Uterus (tissue), 3 donors: ENCODE measurements at regions not wholly inside any gene's neighbourhood (a gene's known extent, or its start where the extent isn't known, plus 50 kb on each side); places are given as distances from the start of the nearest gene placed in this dataset.

Experiments
- DNase-seq, 2 donors: peaks; one replicate each; pipeline ENCODE4 v3.0.0-alpha.2; 2019 to 2020
- H3K27ac ChIP-seq, 2 donors: fragments of 200-600 bp; sonication (generic); 1 replicate in 1 of 2; 2 replicates in 1 of 2; pipeline ENCODE4 v1.5.1; 2016 to 2018
- H3K27me3 ChIP-seq, 2 donors: fragments of 200-600 bp; sonication (generic); one replicate each; pipeline ENCODE4 v1.5.1; 2018 to 2019; ENCODE audit warnings: control low read depth in 1 of 2
- H3K36me3 ChIP-seq, 2 donors: fragments of 200-600 bp; sonication (generic); one replicate each; pipeline ENCODE4 v1.5.1; 2019; ENCODE audit warnings: control low read depth in 1 of 2
- H3K4me1 ChIP-seq, 2 donors: fragments of 200-600 bp; sonication (generic); one replicate each; pipeline ENCODE4 v1.5.1; 2018 to 2019; ENCODE audit warnings: control low read depth in 1 of 2
- H3K4me3 ChIP-seq, 2 donors: fragments of 200-600 bp; sonication (generic); 1 replicate in 1 of 2; 2 replicates in 1 of 2; pipeline ENCODE4 v1.5.1; 2018 to 2019; ENCODE audit warnings: mild to moderate bottlenecking in 1 of 2
- H3K9me3 ChIP-seq, 2 donors: fragments of 200-600 bp; sonication (generic); one replicate each; pipeline ENCODE4 v1.5.1; 2019; ENCODE audit warnings: control low read depth in 1 of 2
- CTCF ChIP-seq, 4 experiments: fragments of 200-600 bp in 2 of 4; fragments of 450-650 bp in 2 of 4; sonication (generic) in 2 of 4; IDR thresholded peaks; one replicate each; pipeline ENCODE4 v1.5.1; 2016 to 2019; ENCODE audit warnings: antibody characterized with exemption in 4 of 4, mild to moderate bottlenecking in 2 of 4, moderate library complexity in 1 of 4
- POLR2A ChIP-seq, 2 donors: fragments of 450-650 bp; IDR thresholded peaks; one replicate each; pipeline ENCODE4 v1.6.1; 2016; ENCODE audit warnings: antibody characterized with exemption in 2 of 2, mild to moderate bottlenecking in 1 of 2, moderate library complexity in 1 of 2
- intact Hi-C: fragments of 100-400 bp; cut with DNase I; formaldehyde crosslinking; loops from one replicate; pipeline ENCODE4 v1.15.1; 2023; ENCODE audit warnings: low total_unique reads
- donor health status: DM: yes; HTN: yes; CAD: no.

DNA sequence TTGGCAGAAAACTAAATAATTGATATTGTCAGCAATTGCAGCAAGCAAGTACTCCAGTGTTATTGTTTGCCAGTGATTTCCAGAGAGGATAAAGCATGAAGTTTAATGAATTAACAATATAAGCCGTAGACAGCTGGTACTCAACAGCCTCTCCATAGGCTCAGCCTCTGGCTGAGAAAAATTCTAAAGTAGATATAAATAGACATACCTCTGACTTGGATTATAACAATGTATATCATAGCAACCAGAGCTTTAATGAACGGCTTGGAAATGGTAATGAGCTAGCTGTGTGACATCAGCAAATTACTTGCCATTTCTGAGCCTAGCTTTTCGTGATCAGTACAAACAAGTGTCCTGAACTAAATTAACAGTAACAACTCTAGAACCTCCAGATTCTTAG, 1055.4 kb upstream of the AUTS2 start:
- no peak for DNase-seq
- no peaks in the 10 kb centered on the region for H3K36me3 ChIP-seq
- TF ChIP-seq CTCF (IDR thresholded peaks at IDR 0.05), result no peak
- no peak for TF ChIP-seq POLR2A (IDR thresholded peaks at IDR 0.05)
- no peak overlapping the region for H3K27ac ChIP-seq
- H3K9me3 ChIP-seq, result no peaks in the 10 kb centered on the region
- H3K4me3 ChIP-seq, result no peak overlapping the region
- intact Hi-C loops, result no loop called here
- no peaks in the 10 kb centered on the region for H3K4me1 ChIP-seq
- no peaks in the 10 kb centered on the region for H3K27me3 ChIP-seq

DNA sequence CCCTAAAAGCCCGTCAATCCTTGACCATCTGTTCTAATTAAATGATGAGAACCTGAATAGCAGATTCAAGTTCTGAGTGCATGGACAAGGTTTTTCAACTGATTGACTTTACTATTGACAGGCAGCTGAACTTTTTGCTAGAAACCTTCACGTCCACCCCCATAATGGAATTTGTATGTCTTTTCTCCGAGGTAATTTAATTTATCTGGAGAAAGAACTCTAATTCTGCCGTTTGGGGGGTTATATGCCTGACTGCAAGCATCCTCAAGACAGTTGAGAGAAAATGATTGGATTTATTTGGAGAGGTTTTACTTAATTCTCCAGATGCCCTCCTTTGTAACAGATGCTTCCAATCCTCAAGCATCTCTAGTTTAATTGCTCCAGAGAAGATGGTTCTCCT, 1053.4 kb upstream of the AUTS2 start:
- Histone ChIP-seq H3K27ac (no peak overlapping the region), H3K4me3 (no peak overlapping the region), H3K27me3 (no peaks in the 10 kb centered on the region), H3K4me1 (no peaks in the 10 kb centered on the region), H3K9me3 (no peaks in the 10 kb centered on the region), H3K36me3 (no peaks in the 10 kb centered on the region)
- intact Hi-C loops, result no loop called here
- DNase-seq, result no peak
- TF ChIP-seq POLR2A (IDR thresholded peaks at IDR 0.05) (no peak), CTCF (IDR thresholded peaks at IDR 0.05) (no peak)

DNA sequence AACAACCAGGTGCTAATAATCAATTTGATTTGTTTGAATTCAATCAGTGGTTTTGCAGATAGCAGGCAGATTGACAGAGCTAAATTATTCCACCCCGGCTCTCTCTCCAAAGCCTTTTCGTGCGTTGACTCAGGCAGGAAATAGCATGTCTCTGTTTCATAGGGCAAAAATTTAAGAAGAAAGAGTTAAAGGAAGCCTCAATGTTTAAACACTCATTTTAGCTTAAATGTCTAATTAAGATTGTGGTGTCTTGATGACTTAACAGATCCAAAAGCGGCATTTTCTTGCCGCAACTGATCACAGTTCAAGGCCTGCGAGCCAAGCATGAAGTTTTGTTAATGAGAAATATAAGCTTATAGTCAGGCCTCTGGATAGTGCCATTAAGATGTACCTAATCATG, 1051.1 kb upstream of the AUTS2 start:
- H3K27ac ChIP-seq, result no peak overlapping the region
- H3K27me3 ChIP-seq, result no peaks in the 10 kb centered on the region
- no peaks in the 10 kb centered on the region for H3K4me1 ChIP-seq
- DNase-seq, result no peak
- no peaks in the 10 kb centered on the region for H3K36me3 ChIP-seq
- H3K4me3 ChIP-seq, result no peak overlapping the region
- TF ChIP-seq POLR2A (IDR thresholded peaks at IDR 0.05), result no peak
- TF ChIP-seq CTCF (IDR thresholded peaks at IDR 0.05), result no peak
- no peaks in the 10 kb centered on the region for H3K9me3 ChIP-seq
- intact Hi-C loops, result no loop called here

- Histone ChIP-seq H3K4me1 (no peaks in the 10 kb centered on the region), H3K4me3 (no peak overlapping the region), H3K36me3 (no peaks in the 10 kb centered on the region), H3K27ac (no peak overlapping the region), H3K27me3 (no peaks in the 10 kb centered on the region), H3K9me3 (no peaks in the 10 kb centered on the region)
- no peak for TF ChIP-seq CTCF (IDR thresholded peaks at IDR 0.05)
- intact Hi-C loops, result no loop called here
- no peak for DNase-seq
Measured at GRCh38 chr7:68547799-68548198, 1050.5 kb upstream of the AUTS2 start.

- no peak for DNase-seq
- intact Hi-C loops, result no loop called here
- Histone ChIP-seq H3K27me3 (no peaks in the 10 kb centered on the region), H3K4me3 (no peak overlapping the region), H3K36me3 (no peaks in the 10 kb centered on the region), H3K27ac (no peak overlapping the region), H3K4me1 (no peaks in the 10 kb centered on the region), H3K9me3 (no peaks in the 10 kb centered on the region)
- TF ChIP-seq CTCF (IDR thresholded peaks at IDR 0.05) (no peak), POLR2A (IDR thresholded peaks at IDR 0.05) (no peak)
Measured at GRCh38 chr7:68550027-68550426, 1048.2 kb upstream of the AUTS2 start.
